Lower leg skin (tissue), 3 donors: ENCODE measurements at regions not wholly inside any gene's neighbourhood (a gene's known extent, or its start where the extent isn't known, plus 50 kb on each side); places are given as distances from the start of the nearest gene placed in this dataset.

Source experiments
- CTCF ChIP-seq, 3 donors: fragments of 450-650 bp; IDR thresholded peaks; one replicate each; pipeline ENCODE4 v1.5.1; 2016; ENCODE audit warnings: antibody characterized with exemption in 3 of 3, mild to moderate bottlenecking in 3 of 3, moderate library complexity in 2 of 3
- POLR2A ChIP-seq, 2 donors: fragments of 450-650 bp; IDR thresholded peaks; one replicate each; pipeline ENCODE4 v1.6.1; 2016 to 2017; ENCODE audit warnings: antibody characterized with exemption in 2 of 2, mild to moderate bottlenecking in 1 of 2, moderate library complexity in 1 of 2

GRCh38 chr2:215769246-215769645 is 244.1 kb downstream of the MREG start:
- TF ChIP-seq CTCF (IDR thresholded peaks at IDR 0.05) (no peak), POLR2A (IDR thresholded peaks at IDR 0.05) (no peak)
